Trophoblast cell (in vitro differentiated cells and primary cell): ENCODE measurements at regions not wholly inside any gene's neighbourhood (a gene's known extent, or its start where the extent isn't known, plus 50 kb on each side); places are given as distances from the start of the nearest gene placed in this dataset.

Experiments
- DNase-seq, 2 donors: peaks; one replicate each; pipeline ENCODE4 v3.0.0-alpha.2; 2016
- H2AFZ ChIP-seq: 2 replicates; pipeline ENCODE4 v1.6.1; 2013; ENCODE audit warnings: low read length, moderate library complexity, mild to moderate bottlenecking; ENCODE audit not compliant: insufficient read depth, poor library complexity
- H2AK5ac ChIP-seq: 2 replicates; pipeline ENCODE4 v1.6.1; 2013; ENCODE audit warnings: mild to moderate bottlenecking, low read length
- H2BK120ac ChIP-seq: 2 replicates; pipeline ENCODE4 v1.6.1; 2013; ENCODE audit warnings: low read length, mild to moderate bottlenecking, moderate library complexity; ENCODE audit not compliant: insufficient read depth, poor library complexity
- H2BK12ac ChIP-seq: 2 replicates; pipeline ENCODE4 v1.6.1; 2013; ENCODE audit warnings: mild to moderate bottlenecking, low read length, moderate library complexity
- H2BK5ac ChIP-seq: 2 replicates; pipeline ENCODE4 v1.6.1; 2013; ENCODE audit warnings: low read length, low read depth, moderate library complexity, mild to moderate bottlenecking; ENCODE audit not compliant: poor library complexity
- H3K14ac ChIP-seq: 2 replicates; pipeline ENCODE4 v1.6.1; 2013; ENCODE audit warnings: mild to moderate bottlenecking, low read length
- H3K18ac ChIP-seq: 2 replicates; pipeline ENCODE4 v1.6.1; 2013; ENCODE audit warnings: mild to moderate bottlenecking, low read length
- H3K23ac ChIP-seq: 2 replicates; pipeline ENCODE4 v1.6.1; 2013; ENCODE audit warnings: low read length
- H3K27ac ChIP-seq: 2 replicates; pipeline ENCODE4 v1.5.1; 2013; ENCODE audit warnings: low read depth, mild to moderate bottlenecking, inconsistent platforms, low read length, moderate library complexity
- H3K27me3 ChIP-seq: 2 replicates; pipeline ENCODE4 v1.6.1; 2013; ENCODE audit warnings: inconsistent platforms, mild to moderate bottlenecking, low read length, moderate library complexity; ENCODE audit not compliant: insufficient read depth
- H3K36me3 ChIP-seq, 2 experiments: 1 replicate in 1 of 2; 2 replicates in 1 of 2; pipeline ENCODE4 v1.6.1; 2013; ENCODE audit warnings: low read length in 2 of 2, mild to moderate bottlenecking in 2 of 2, moderate library complexity in 1 of 2; ENCODE audit not compliant: insufficient read depth in 2 of 2, control insufficient read depth in 1 of 2
- H3K4ac ChIP-seq: 2 replicates; pipeline ENCODE4 v1.6.1; 2013; ENCODE audit warnings: low read depth, mild to moderate bottlenecking, low read length, moderate library complexity
- H3K4me1 ChIP-seq, 2 experiments: 1 replicate in 1 of 2; 2 replicates in 1 of 2; pipeline ENCODE4 v1.6.1; 2013; ENCODE audit warnings: low read length in 2 of 2, mild to moderate bottlenecking in 2 of 2, moderate library complexity in 1 of 2; ENCODE audit not compliant: insufficient read depth in 2 of 2, control insufficient read depth in 1 of 2
- H3K4me2 ChIP-seq: 2 replicates; pipeline ENCODE4 v1.6.1; 2013; ENCODE audit warnings: inconsistent platforms, mild to moderate bottlenecking, low read length, moderate library complexity
- H3K4me3 ChIP-seq: 2 replicates; pipeline ENCODE4 v1.5.1; 2013; ENCODE audit warnings: mild to moderate bottlenecking, low read depth, low read length, inconsistent platforms
- H3K79me1 ChIP-seq: one replicate; pipeline ENCODE4 v1.6.1; 2013; ENCODE audit warnings: low read length
- H3K79me2 ChIP-seq: 2 replicates; pipeline ENCODE4 v1.6.1; 2013; ENCODE audit warnings: low read length, mild to moderate bottlenecking; ENCODE audit not compliant: control insufficient read depth, insufficient read depth, poor library complexity
- H3K9ac ChIP-seq: 2 replicates; pipeline ENCODE4 v1.6.1; 2013; ENCODE audit warnings: mild to moderate bottlenecking, low read length
- H3K9me3 ChIP-seq: 2 replicates; pipeline ENCODE4 v1.6.1; 2013; ENCODE audit warnings: low read depth, mild to moderate bottlenecking, control low read depth, inconsistent platforms, low read length; ENCODE audit not compliant: insufficient read depth
- H4K12ac ChIP-seq: 2 replicates; pipeline ENCODE4 v1.6.1; 2013; ENCODE audit warnings: low read depth, mild to moderate bottlenecking, low read length, moderate library complexity
- H4K8ac ChIP-seq: 2 replicates; pipeline ENCODE4 v1.6.1; 2013; ENCODE audit warnings: low read depth, mild to moderate bottlenecking, low read length, moderate library complexity
- H4K91ac ChIP-seq: one replicate; pipeline ENCODE4 v1.6.1; 2013; ENCODE audit warnings: low read depth, mild to moderate bottlenecking, low read length, moderate library complexity
- WGBS: extraction: QIAGEN DNeasy Blood & Tissue Kit; methylation state at CpG from one replicate; pipeline ENCODE4 v1.1.7; 2013; ENCODE audit warnings: missing lambda C conversion rate; ENCODE audit not compliant: insufficient read length, insufficient coverage; ENCODE audit errors: extremely low coverage; 5-methylcytosine and 5-hydroxymethylcytosine counted together

GRCh38 chr6:12403947-12404647 is 113.9 kb downstream of the EDN1 start:
- no peak for DNase-seq
- Histone ChIP-seq H3K23ac (no peak overlapping the region), H3K79me1 (no peaks in the 10 kb centered on the region), H2BK5ac (no peak overlapping the region), H3K4me3 (no peak overlapping the region), H3K18ac (no peak overlapping the region), H3K27me3 (no peaks in the 10 kb centered on the region), H3K27ac (no peak overlapping the region), H2BK12ac (no peak overlapping the region), H4K8ac (no peak overlapping the region), H3K4me2 (no peak overlapping the region), H3K36me3 (no peaks in the 10 kb centered on the region), H3K4ac (no peak overlapping the region), H3K79me2 (no peaks in the 10 kb centered on the region), H3K4me1 (peaks cover 4 to 5% of the 10 kb centered on the region in 2 experiments), H3K14ac (no peak overlapping the region), H2AK5ac (no peak overlapping the region), H2AFZ (no peak overlapping the region), H3K9me3 (no peaks in the 10 kb centered on the region), H2BK120ac (no peak overlapping the region), H3K9ac (no peak overlapping the region), H4K12ac (no peak overlapping the region), H4K91ac (no peak overlapping the region)
- no CpG with 5 or more reads among the region's 6 CpGs for WGBS

- H2AFZ ChIP-seq: no peak overlapping the region
- H4K8ac ChIP-seq: no peak overlapping the region
- no peak overlapping the region for H3K9ac ChIP-seq
- H3K27ac ChIP-seq: no peak overlapping the region
- no peaks in the 10 kb centered on the region for H3K9me3 ChIP-seq
- no peak overlapping the region for H3K4me2 ChIP-seq
- no peak overlapping the region for H2BK120ac ChIP-seq
- H2BK12ac ChIP-seq: no peak overlapping the region
- no peak overlapping the region for H2BK5ac ChIP-seq
- H3K18ac ChIP-seq: no peak overlapping the region
- H3K23ac ChIP-seq: no peak overlapping the region
- H4K91ac ChIP-seq: no peak overlapping the region
- DNase-seq: no peak
- H3K79me1 ChIP-seq: no peaks in the 10 kb centered on the region
- WGBS: no CpG with 5 or more reads among the region's 1 CpG
- no peak overlapping the region for H3K4me3 ChIP-seq
- no peak overlapping the region for H3K14ac ChIP-seq
- no peaks in the 10 kb centered on the region for H3K79me2 ChIP-seq
- no peak overlapping the region for H3K4ac ChIP-seq
- no peaks in the 10 kb centered on the region for H3K36me3 ChIP-seq
- H3K27me3 ChIP-seq: no peaks in the 10 kb centered on the region
- H2AK5ac ChIP-seq: no peak overlapping the region
- no peak overlapping the region for H4K12ac ChIP-seq
- peaks cover 4 to 5% of the 10 kb centered on the region in 2 experiments for H3K4me1 ChIP-seq
Observed at GRCh38 chr6:12404651-12405050, 114.5 kb downstream of the EDN1 start.

- H3K79me2 ChIP-seq: no peaks in the 10 kb centered on the region
- no peak overlapping the region for H2BK120ac ChIP-seq
- H4K8ac ChIP-seq: no peak overlapping the region
- DNase-seq: no peak
- no peak overlapping the region for H3K4me3 ChIP-seq
- no peak overlapping the region for H4K91ac ChIP-seq
- no peaks in the 10 kb centered on the region for H3K36me3 ChIP-seq
- H3K9me3 ChIP-seq: no peaks in the 10 kb centered on the region
- no peak overlapping the region for H2BK12ac ChIP-seq
- H3K79me1 ChIP-seq: no peaks in the 10 kb centered on the region
- H3K4me2 ChIP-seq: no peak overlapping the region
- H2AFZ ChIP-seq: no peak overlapping the region
- H3K18ac ChIP-seq: no peak overlapping the region
- WGBS: no CpG with 5 or more reads among the region's 9 CpGs
- H3K14ac ChIP-seq: no peak overlapping the region
- no peaks in the 10 kb centered on the region for H3K27me3 ChIP-seq
- no peak overlapping the region for H3K23ac ChIP-seq
- no peak overlapping the region for H3K27ac ChIP-seq
- peaks cover 2% of the 10 kb centered on the region in 2 experiments for H3K4me1 ChIP-seq
- H4K12ac ChIP-seq: no peak overlapping the region
- no peak overlapping the region for H3K4ac ChIP-seq
- H3K9ac ChIP-seq: no peak overlapping the region
- H2BK5ac ChIP-seq: no peak overlapping the region
- no peak overlapping the region for H2AK5ac ChIP-seq
Observed at GRCh38 chr6:12408752-12409151, 118.6 kb downstream of the EDN1 start.

GRCh38 chr6:12410946-12411345 is 120.8 kb downstream of the EDN1 start:
- Histone ChIP-seq H2BK120ac (no peak overlapping the region), H3K23ac (no peak overlapping the region), H3K36me3 (no peaks in the 10 kb centered on the region), H3K27me3 (no peaks in the 10 kb centered on the region), H2AK5ac (no peak overlapping the region), H2AFZ (no peak overlapping the region), H4K12ac (no peak overlapping the region), H4K91ac (no peak overlapping the region), H3K9ac (no peak overlapping the region), H3K79me1 (no peaks in the 10 kb centered on the region), H2BK12ac (no peak overlapping the region), H3K79me2 (no peaks in the 10 kb centered on the region), H3K4me2 (peak overlapping the region; percentile 8), H4K8ac (no peak overlapping the region), H3K9me3 (no peaks in the 10 kb centered on the region), H3K18ac (no peak overlapping the region), H3K14ac (no peak overlapping the region), H3K4me3 (no peak overlapping the region), H2BK5ac (no peak overlapping the region), H3K27ac (no peak overlapping the region), H3K4ac (no peak overlapping the region), H3K4me1 (no peaks in the 10 kb centered on the region)
- WGBS: no CpG with 5 or more reads among the region's 4 CpGs
- DNase-seq: no peak
